ENCODE measurements at regions not wholly inside any gene's neighbourhood (a gene's known extent, or its start where the extent isn't known, plus 50 kb on each side); places are given as distances from the start of the nearest gene placed in this dataset.

DNA sequence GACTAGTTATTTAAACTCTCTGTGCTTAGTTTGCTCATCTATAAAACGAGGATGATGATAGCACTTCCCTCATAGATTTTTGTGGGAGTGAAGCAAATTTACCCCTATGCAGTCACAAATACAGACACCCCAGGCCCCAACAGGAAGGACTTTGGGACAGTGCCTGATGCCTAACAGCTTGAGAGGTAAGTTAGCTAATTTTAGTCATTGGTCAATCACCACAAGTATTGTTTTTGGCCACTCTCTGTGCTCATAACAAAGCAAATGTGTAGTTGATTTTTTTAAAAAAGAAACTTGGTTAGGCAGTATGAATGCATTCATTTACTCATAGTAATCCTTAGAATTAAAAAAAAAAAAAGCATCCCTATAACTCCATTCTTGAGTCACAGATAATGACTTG lies 1590.7 kb upstream of the TENM3 start:
- in situ Hi-C loops (cut with HindIII; ENCODE audit: extremely low pct_ligation_motif_present, low pct_unique_long_range_greater_than_20kb) (loop anchor here (25.0 kb wide), 1 partner anchor 885 kb away; no protein-coding TSS in a partner anchor), intact Hi-C loops (cut with micrococcal nuclease; ENCODE audit: unreplicated experiment) (no loop called here)
- Histone ChIP-seq H3K79me2 (ENCODE audit: insufficient read depth, low read length) (no peaks in the 10 kb centered on the region), H3K9me3 (ENCODE audit: low read length) (no peaks in the 10 kb centered on the region), H3K4me1 (ENCODE audit: insufficient read depth, low read length) (no peaks in the 10 kb centered on the region), H4K20me1 (ENCODE audit: insufficient read depth, low read length) (no peaks in the 10 kb centered on the region), H3K36me3 (replicated peaks in 1 of 2; ENCODE audit: control insufficient read depth in 1 of 2, insufficient read depth in 2 of 2, low read length in 2 of 2) (no peaks in the 10 kb centered on the region), H3K4me3 (replicated peaks in 1 of 3; ENCODE audit: insufficient read depth in 1 of 3, low read depth in 2 of 3, low read length in 3 of 3) (no peak overlapping the region), H3K27ac (ENCODE audit: extremely low read length, insufficient read depth, low read length) (no peak overlapping the region), H3K9ac (ENCODE audit: insufficient read depth, low read depth, low read length) (no peak overlapping the region), H3K27me3 (ENCODE audit: control insufficient read depth in 1 of 2, insufficient read depth in 2 of 2, low read length in 2 of 2) (no peaks in the 10 kb centered on the region), H2AFZ (ENCODE audit: low read length) (no peak overlapping the region), H3K4me2 (ENCODE audit: low read depth, low read length) (no peak overlapping the region)
- 0% methylated on average over 1 of the region's 1 CpG for WGBS (ENCODE audit: low lambda C conversion rate)
- BruUV-seq (replicated peaks): no TSS peak
- POLR2A ChIA-PET: no interaction called here
- ATAC-seq (no peak), DNase-seq (ENCODE audit: low spot score) (no peak), FAIRE-seq (no peak)
- CTCF ChIA-PET (ENCODE audit: low intra/inter-chr PET ratio, low total read pairs): no interaction called here
- no peak for TF ChIP-seq SMARCC2 (IDR thresholded peaks at IDR 0.05)

GRCh38 chr4:180655886-180656285 lies 1587.3 kb upstream of the TENM3 start:
- ChIA-PET POLR2A (no interaction called here), CTCF (ENCODE audit: low intra/inter-chr PET ratio, low total read pairs) (no interaction called here)
- no TSS peak for BruUV-seq (replicated peaks)
- in situ Hi-C loops (cut with HindIII; ENCODE audit: extremely low pct_ligation_motif_present, low pct_unique_long_range_greater_than_20kb) (loop anchor here (25.0 kb wide), 1 partner anchor 881 kb away; no protein-coding TSS in a partner anchor), intact Hi-C loops (cut with micrococcal nuclease; ENCODE audit: unreplicated experiment) (no loop called here)
- H3K36me3 ChIP-seq (replicated peaks in 1 of 2; ENCODE audit: control insufficient read depth in 1 of 2, insufficient read depth in 2 of 2, low read length in 2 of 2): no peaks in the 10 kb centered on the region
- WGBS (ENCODE audit: low lambda C conversion rate): 0% methylated on average over 3 of the region's 3 CpGs
- no peak for FAIRE-seq
- no peak overlapping the region for H3K27ac ChIP-seq (ENCODE audit: extremely low read length, insufficient read depth, low read length)
- no peak overlapping the region for H3K4me2 ChIP-seq (ENCODE audit: low read depth, low read length)
- TF ChIP-seq SATB2 (CRISPR knock-in tag; IDR thresholded peaks at IDR 0.05): no peak
- no peak for TF ChIP-seq MBD4 (IDR thresholded peaks at IDR 0.05; ENCODE audit: borderline replicate concordance, low read length)
- no peaks in the 10 kb centered on the region for H3K79me2 ChIP-seq (ENCODE audit: insufficient read depth, low read length)
- H3K9me3 ChIP-seq (ENCODE audit: low read length): no peaks in the 10 kb centered on the region
- H3K4me1 ChIP-seq (ENCODE audit: insufficient read depth, low read length): no peaks in the 10 kb centered on the region
- no peak for ATAC-seq
- H2AFZ ChIP-seq (ENCODE audit: low read length): no peak overlapping the region
- H3K4me3 ChIP-seq (replicated peaks in 1 of 3; ENCODE audit: insufficient read depth in 1 of 3, low read depth in 2 of 3, low read length in 3 of 3): no peak overlapping the region
- no peaks in the 10 kb centered on the region for H3K27me3 ChIP-seq (ENCODE audit: control insufficient read depth in 1 of 2, insufficient read depth in 2 of 2, low read length in 2 of 2)
- no peaks in the 10 kb centered on the region for H4K20me1 ChIP-seq (ENCODE audit: insufficient read depth, low read length)
- no peak for DNase-seq (ENCODE audit: low spot score)
- H3K9ac ChIP-seq (ENCODE audit: insufficient read depth, low read depth, low read length): no peak overlapping the region

- H3K4me2 ChIP-seq (ENCODE audit: low read depth, low read length): no peak overlapping the region
- POLR2A ChIA-PET: no interaction called here
- no peak overlapping the region for H3K4me3 ChIP-seq (replicated peaks in 1 of 3; ENCODE audit: insufficient read depth in 1 of 3, low read depth in 2 of 3, low read length in 3 of 3)
- H2AFZ ChIP-seq (ENCODE audit: low read length): no peak overlapping the region
- no peak overlapping the region for H3K27ac ChIP-seq (ENCODE audit: extremely low read length, insufficient read depth, low read length)
- WGBS (ENCODE audit: low lambda C conversion rate): 43% methylated on average over 7 of the region's 7 CpGs
- H3K27me3 ChIP-seq (ENCODE audit: control insufficient read depth in 1 of 2, insufficient read depth in 2 of 2, low read length in 2 of 2): no peaks in the 10 kb centered on the region
- no peak overlapping the region for H3K9ac ChIP-seq (ENCODE audit: insufficient read depth, low read depth, low read length)
- H3K9me3 ChIP-seq (ENCODE audit: low read length): no peaks in the 10 kb centered on the region
- H3K79me2 ChIP-seq (ENCODE audit: insufficient read depth, low read length): no peaks in the 10 kb centered on the region
- FAIRE-seq (no peak), ATAC-seq (no peak), DNase-seq (ENCODE audit: low spot score) (no peak)
- intact Hi-C loops (cut with micrococcal nuclease; ENCODE audit: unreplicated experiment): no loop called here
- no peaks in the 10 kb centered on the region for H4K20me1 ChIP-seq (ENCODE audit: insufficient read depth, low read length)
- in situ Hi-C loops (cut with HindIII; ENCODE audit: extremely low pct_ligation_motif_present, low pct_unique_long_range_greater_than_20kb): loop anchor here (25.0 kb wide), 1 partner anchor 879 kb away; no protein-coding TSS in a partner anchor
- BruUV-seq (replicated peaks): no TSS peak
- no peaks in the 10 kb centered on the region for H3K36me3 ChIP-seq (replicated peaks in 1 of 2; ENCODE audit: control insufficient read depth in 1 of 2, insufficient read depth in 2 of 2, low read length in 2 of 2)
- no peaks in the 10 kb centered on the region for H3K4me1 ChIP-seq (ENCODE audit: insufficient read depth, low read length)
- CTCF ChIA-PET (ENCODE audit: low intra/inter-chr PET ratio, low total read pairs): no interaction called here
- TF ChIP-seq FOXC1 (CRISPR knock-in tag; IDR thresholded peaks at IDR 0.05; ENCODE audit: borderline replicate concordance) (no peak), ZNF3 (CRISPR knock-in tag; IDR thresholded peaks at IDR 0.05) (no peak)
Measured at GRCh38 chr4:180657881-180658280, 1585.3 kb upstream of the TENM3 start.

Data from HepG2 (cell line).